HEK293 (cell line): ENCODE measurements at regions not wholly inside any gene's neighbourhood (a gene's known extent, or its start where the extent isn't known, plus 50 kb on each side); places are given as distances from the start of the nearest gene placed in this dataset.

ENCODE experiments used
- ZFP37 ChIP-seq: fragments of 450-650 bp; formaldehyde crosslinking; IDR thresholded peaks from 2 replicates; pipeline ENCODE4 v1.5.1; 2016; ENCODE audit warnings: missing biosample characterization, missing genetic modification characterization
- ZNF211 ChIP-seq: fragments of 450-650 bp; formaldehyde crosslinking; IDR thresholded peaks from 2 replicates; pipeline ENCODE4 v1.5.1; 2016; ENCODE audit warnings: low read depth, missing biosample characterization, missing genetic modification characterization
- ZNF239 ChIP-seq: fragments of 450-650 bp; formaldehyde crosslinking; IDR thresholded peaks from 2 replicates; pipeline ENCODE4 v1.5.1; 2016; ENCODE audit warnings: missing biosample characterization, missing genetic modification characterization
- ZNF248 ChIP-seq: fragments of 450-650 bp; formaldehyde crosslinking; IDR thresholded peaks from 2 replicates; pipeline ENCODE4 v1.5.1; 2017; ENCODE audit warnings: missing biosample characterization, missing genetic modification characterization
- ZNF433 ChIP-seq: fragments of 450-650 bp; formaldehyde crosslinking; IDR thresholded peaks from 2 replicates; pipeline ENCODE4 v1.5.1; 2016; ENCODE audit warnings: missing biosample characterization, missing genetic modification characterization, low read depth
- ZNF560 ChIP-seq: fragments of 450-650 bp; formaldehyde crosslinking; IDR thresholded peaks from 2 replicates; pipeline ENCODE4 v1.5.1; 2017; ENCODE audit warnings: missing biosample characterization, missing genetic modification characterization, borderline replicate concordance
- ZNF561 ChIP-seq: fragments of 450-650 bp; IDR thresholded peaks from 2 replicates; pipeline ENCODE4 v1.5.1; 2018; ENCODE audit warnings: missing biosample characterization, missing genetic modification characterization, borderline replicate concordance
- TF ChIP-seq, protein P1 (sequence below): fragments of 450-650 bp; formaldehyde crosslinking; IDR thresholded peaks from 2 replicates; pipeline ENCODE4 v1.5.1; 2016; ENCODE audit warnings: missing biosample characterization, missing genetic modification characterization
- TF ChIP-seq, protein P2 (sequence below): fragments of 450-650 bp; formaldehyde crosslinking; IDR thresholded peaks from 2 replicates; pipeline ENCODE4 v1.5.1; 2016; ENCODE audit warnings: missing biosample characterization, missing genetic modification characterization

DNA sequence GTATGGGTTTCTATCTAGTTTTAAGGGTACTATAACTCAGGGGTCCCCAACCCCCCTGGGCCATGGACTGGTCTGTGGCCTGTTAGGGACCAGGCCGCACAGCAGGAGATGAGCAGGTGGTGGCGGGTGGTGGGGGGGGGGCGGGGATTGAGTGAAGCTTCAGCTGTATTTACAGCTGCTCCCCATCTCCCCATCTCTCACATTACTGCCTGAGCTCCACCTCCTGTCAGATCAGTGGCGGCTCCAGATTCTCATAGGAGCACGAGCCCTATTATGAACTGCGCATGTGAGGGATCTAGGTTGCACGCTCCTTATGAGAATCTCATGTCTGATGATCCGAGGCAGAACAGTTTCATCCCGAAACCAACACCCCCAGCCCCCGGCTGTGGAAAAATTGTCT, 95.1 kb upstream of the SLC45A1 start:
- TF ChIP-seq ZNF248 (tag by site-specific recombination) (no peak), ZFP37 (tag by site-specific recombination) (no peak), ZNF560 (no peak), ZNF211 (tag by site-specific recombination) (no peak), ZNF561 (tag by site-specific recombination) (no peak), ZNF433 (tag by site-specific recombination) (no peak), ZNF239 (no peak)
- TF ChIP-seq, protein P1, sequence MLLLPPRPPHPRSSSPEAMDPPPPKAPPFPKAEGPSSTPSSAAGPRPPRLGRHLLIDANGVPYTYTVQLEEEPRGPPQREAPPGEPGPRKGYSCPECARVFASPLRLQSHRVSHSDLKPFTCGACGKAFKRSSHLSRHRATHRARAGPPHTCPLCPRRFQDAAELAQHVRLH (tag by site-specific recombination): no peak
- TF ChIP-seq, protein P2, sequence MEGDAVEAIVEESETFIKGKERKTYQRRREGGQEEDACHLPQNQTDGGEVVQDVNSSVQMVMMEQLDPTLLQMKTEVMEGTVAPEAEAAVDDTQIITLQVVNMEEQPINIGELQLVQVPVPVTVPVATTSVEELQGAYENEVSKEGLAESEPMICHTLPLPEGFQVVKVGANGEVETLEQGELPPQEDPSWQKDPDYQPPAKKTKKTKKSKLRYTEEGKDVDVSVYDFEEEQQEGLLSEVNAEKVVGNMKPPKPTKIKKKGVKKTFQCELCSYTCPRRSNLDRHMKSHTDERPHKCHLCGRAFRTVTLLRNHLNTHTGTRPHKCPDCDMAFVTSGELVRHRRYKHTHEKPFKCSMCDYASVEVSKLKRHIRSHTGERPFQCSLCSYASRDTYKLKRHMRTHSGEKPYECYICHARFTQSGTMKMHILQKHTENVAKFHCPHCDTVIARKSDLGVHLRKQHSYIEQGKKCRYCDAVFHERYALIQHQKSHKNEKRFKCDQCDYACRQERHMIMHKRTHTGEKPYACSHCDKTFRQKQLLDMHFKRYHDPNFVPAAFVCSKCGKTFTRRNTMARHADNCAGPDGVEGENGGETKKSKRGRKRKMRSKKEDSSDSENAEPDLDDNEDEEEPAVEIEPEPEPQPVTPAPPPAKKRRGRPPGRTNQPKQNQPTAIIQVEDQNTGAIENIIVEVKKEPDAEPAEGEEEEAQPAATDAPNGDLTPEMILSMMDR (tag by site-specific recombination): no peak
